ENCODE measurements at regions not wholly inside any gene's neighbourhood (a gene's known extent, or its start where the extent isn't known, plus 50 kb on each side); places are given as distances from the start of the nearest gene placed in this dataset.
"Not testable (repeated sequence)": the region's sequence is repeated elsewhere in the genome, so short reads cannot be mapped to it uniquely, and the experiment has no call there.

DNA sequence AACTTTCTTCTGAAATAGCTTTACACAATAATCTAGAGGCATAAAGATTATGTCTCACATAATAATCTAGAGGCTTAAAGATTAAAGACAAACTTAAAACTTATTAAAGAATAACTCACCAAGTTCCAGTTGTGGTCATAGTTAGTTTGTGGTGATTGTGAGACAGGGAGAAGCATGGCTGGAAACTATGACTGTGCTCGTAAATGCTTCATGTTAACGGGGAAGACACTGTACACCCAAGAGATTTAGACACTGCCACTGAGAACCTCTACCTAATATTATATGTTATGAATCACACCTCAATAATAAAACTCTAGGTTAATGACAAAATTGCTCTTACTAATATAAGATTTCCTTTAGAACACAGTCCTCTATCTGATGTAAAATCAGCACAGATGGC is 541.6 kb downstream of the TMEM121 start:
- Histone ChIP-seq H3K9ac (ENCODE audit: insufficient read depth in 1 of 2, low read length in 2 of 2) (no peak overlapping the region), H3K36me3 (ENCODE audit: control insufficient read depth in 4 of 4, insufficient read depth in 4 of 4, low read length in 4 of 4) (no peaks in the 10 kb centered on the region), H3K9me3 (ENCODE audit: control insufficient read depth in 4 of 4, insufficient read depth in 3 of 4, low read length in 3 of 4) (peaks cover 0 to 12% (median 0%) of the 10 kb centered on the region in 4 donors), H3K27ac (ENCODE audit: low read depth in 1 of 2, low read length in 1 of 2) (no peak overlapping the region), H3K27me3 (ENCODE audit: control insufficient read depth in 3 of 3, insufficient read depth in 3 of 3, low read length in 2 of 3) (no peaks in the 10 kb centered on the region), H3K4me1 (ENCODE audit: control insufficient read depth in 5 of 5, insufficient read depth in 5 of 5, low read length in 5 of 5) (no peaks in the 10 kb centered on the region), H3K4me3 (no peak overlapping the region)
- TF ChIP-seq, protein P1, sequence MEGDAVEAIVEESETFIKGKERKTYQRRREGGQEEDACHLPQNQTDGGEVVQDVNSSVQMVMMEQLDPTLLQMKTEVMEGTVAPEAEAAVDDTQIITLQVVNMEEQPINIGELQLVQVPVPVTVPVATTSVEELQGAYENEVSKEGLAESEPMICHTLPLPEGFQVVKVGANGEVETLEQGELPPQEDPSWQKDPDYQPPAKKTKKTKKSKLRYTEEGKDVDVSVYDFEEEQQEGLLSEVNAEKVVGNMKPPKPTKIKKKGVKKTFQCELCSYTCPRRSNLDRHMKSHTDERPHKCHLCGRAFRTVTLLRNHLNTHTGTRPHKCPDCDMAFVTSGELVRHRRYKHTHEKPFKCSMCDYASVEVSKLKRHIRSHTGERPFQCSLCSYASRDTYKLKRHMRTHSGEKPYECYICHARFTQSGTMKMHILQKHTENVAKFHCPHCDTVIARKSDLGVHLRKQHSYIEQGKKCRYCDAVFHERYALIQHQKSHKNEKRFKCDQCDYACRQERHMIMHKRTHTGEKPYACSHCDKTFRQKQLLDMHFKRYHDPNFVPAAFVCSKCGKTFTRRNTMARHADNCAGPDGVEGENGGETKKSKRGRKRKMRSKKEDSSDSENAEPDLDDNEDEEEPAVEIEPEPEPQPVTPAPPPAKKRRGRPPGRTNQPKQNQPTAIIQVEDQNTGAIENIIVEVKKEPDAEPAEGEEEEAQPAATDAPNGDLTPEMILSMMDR (IDR thresholded peaks at IDR 0.05; ENCODE audit: control extremely low read depth, extremely low read depth) = no peak
- 82 to 85% methylated on average over 2 of the region's 2 CpGs for WGBS, 2 donors
- DNase-seq = no peak
- no peak for ATAC-seq (ENCODE audit: insufficient read depth, low FRiP score)

GRCh38 chr14:106069804-106070625 is 543.6 kb downstream of the TMEM121 start:
- ATAC-seq (ENCODE audit: insufficient read depth, low FRiP score) = no peak
- Histone ChIP-seq H3K9ac (ENCODE audit: insufficient read depth in 1 of 2, low read length in 2 of 2) (no peak overlapping the region), H3K27me3 (ENCODE audit: control insufficient read depth in 3 of 3, insufficient read depth in 3 of 3, low read length in 2 of 3) (no peaks in the 10 kb centered on the region), H3K4me3 (no peak overlapping the region), H3K4me1 (ENCODE audit: control insufficient read depth in 5 of 5, insufficient read depth in 5 of 5, low read length in 5 of 5) (no peaks in the 10 kb centered on the region), H3K27ac (ENCODE audit: low read depth in 1 of 2, low read length in 1 of 2) (no peak overlapping the region), H3K9me3 (ENCODE audit: control insufficient read depth in 4 of 4, insufficient read depth in 3 of 4, low read length in 3 of 4) (peaks cover 0 to 5% (median 0%) of the 10 kb centered on the region in 4 donors), H3K36me3 (ENCODE audit: control insufficient read depth in 4 of 4, insufficient read depth in 4 of 4, low read length in 4 of 4) (no peaks in the 10 kb centered on the region)
- no peak for DNase-seq
- TF ChIP-seq, protein P1 (IDR thresholded peaks at IDR 0.05; ENCODE audit: control extremely low read depth, extremely low read depth) = no peak
- 44 to 50% methylated on average over 3 of the region's 3 CpGs for WGBS, 2 donors

DNA sequence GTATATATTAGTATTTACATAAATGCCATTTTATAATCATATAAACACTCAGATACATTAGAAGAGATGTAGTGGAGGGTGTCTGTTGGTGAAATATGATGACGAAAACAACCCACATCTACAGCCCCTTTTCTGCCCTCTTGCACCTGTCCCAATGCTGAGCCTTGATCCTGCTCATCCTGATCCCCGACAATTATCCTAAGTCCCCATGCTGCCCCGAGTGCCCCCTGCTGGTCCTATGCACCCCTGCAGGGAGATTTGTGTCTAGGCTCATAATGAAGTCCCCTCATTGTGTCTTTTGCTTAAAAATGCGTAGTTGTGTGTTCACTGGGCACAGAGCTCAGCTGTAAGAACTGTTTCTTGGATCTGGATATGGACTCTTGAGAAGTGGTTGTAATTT is 554.5 kb downstream of the TMEM121 start:
- TF ChIP-seq, protein P1 (IDR thresholded peaks at IDR 0.05; ENCODE audit: control extremely low read depth, extremely low read depth) = no peak
- Histone ChIP-seq H3K27me3 (ENCODE audit: control insufficient read depth in 3 of 3, insufficient read depth in 3 of 3, low read length in 2 of 3) (no peaks in the 10 kb centered on the region), H3K27ac (ENCODE audit: low read depth in 1 of 2, low read length in 1 of 2) (no peak overlapping the region), H3K4me1 (ENCODE audit: control insufficient read depth in 5 of 5, insufficient read depth in 5 of 5, low read length in 5 of 5) (no peaks in the 10 kb centered on the region), H3K9ac (ENCODE audit: insufficient read depth in 1 of 2, low read length in 2 of 2) (no peak overlapping the region), H3K9me3 (ENCODE audit: control insufficient read depth in 4 of 4, insufficient read depth in 3 of 4, low read length in 3 of 4) (no peaks in the 10 kb centered on the region), H3K36me3 (ENCODE audit: control insufficient read depth in 4 of 4, insufficient read depth in 4 of 4, low read length in 4 of 4) (no peaks in the 10 kb centered on the region), H3K4me3 (no peak overlapping the region)
- no peak for ATAC-seq (ENCODE audit: insufficient read depth, low FRiP score)
- WGBS, 2 donors = no CpG with 5 or more reads among the region's 4 CpGs
- no peak for DNase-seq

DNA sequence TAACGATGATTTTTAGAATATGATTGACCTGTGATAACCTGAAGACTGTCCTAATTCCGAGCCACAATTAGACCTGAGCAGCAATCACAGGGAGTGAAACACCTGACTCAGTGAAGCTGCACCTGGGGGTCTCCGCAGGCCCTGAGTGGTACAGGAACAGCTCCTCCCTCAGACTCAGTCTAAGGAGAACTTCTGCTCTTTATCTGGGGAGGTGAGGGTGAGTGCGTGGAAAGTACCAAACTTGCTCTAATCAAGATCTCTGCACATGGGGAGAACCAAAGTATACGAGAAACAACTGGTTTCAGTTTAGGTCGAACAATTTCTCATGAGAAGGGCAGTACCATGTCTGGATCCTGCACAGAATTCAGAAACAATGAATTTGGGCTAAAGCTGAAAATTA is 555.3 kb downstream of the TMEM121 start:
- H3K4me1 ChIP-seq (ENCODE audit: control insufficient read depth in 5 of 5, insufficient read depth in 5 of 5, low read length in 5 of 5); H3K4me3 ChIP-seq; H3K9me3 ChIP-seq (ENCODE audit: control insufficient read depth in 4 of 4, insufficient read depth in 3 of 4, low read length in 3 of 4); H3K36me3 ChIP-seq (ENCODE audit: control insufficient read depth in 4 of 4, insufficient read depth in 4 of 4, low read length in 4 of 4); ATAC-seq (ENCODE audit: insufficient read depth, low FRiP score); H3K9ac ChIP-seq (ENCODE audit: insufficient read depth in 1 of 2, low read length in 2 of 2); H3K27me3 ChIP-seq (ENCODE audit: control insufficient read depth in 3 of 3, insufficient read depth in 3 of 3, low read length in 2 of 3); DNase-seq; H3K27ac ChIP-seq (ENCODE audit: low read depth in 1 of 2, low read length in 1 of 2): not testable (repeated sequence)
- whole genome bisulfite sequencing, 2 donors = 51 to 53% methylated on average over 3 of the region's 6 CpGs
